ENCODE measurements at regions not wholly inside any gene's neighbourhood (a gene's known extent, or its start where the extent isn't known, plus 50 kb on each side); places are given as distances from the start of the nearest gene placed in this dataset.

- no peak for TF ChIP-seq CTCF (IDR thresholded peaks at IDR 0.05; ENCODE audit: low read depth, low read length, poor library complexity, severe bottlenecking)
- no peak for TF ChIP-seq EZH2phosphoT487 (IDR thresholded peaks at IDR 0.05; ENCODE audit: borderline replicate concordance, low read length)
Observed at GRCh38 chr4:149211876-149212275, 603.8 kb downstream of the IQCM start.
